Smooth muscle cell (in vitro differentiated cells): ENCODE measurements at regions not wholly inside any gene's neighbourhood (a gene's known extent, or its start where the extent isn't known, plus 50 kb on each side); places are given as distances from the start of the nearest gene placed in this dataset.

Source experiments
- DNase-seq: peaks from one replicate; lab custom pipeline; 2025; ENCODE audit not compliant: unreplicated experiment; lab: John Stamatoyannopoulos, UW
- H2AFZ ChIP-seq: fragments of 200-600 bp; sonication (generic); 2 replicates; pipeline ENCODE4 v1.6.0; 2016; ENCODE audit warnings: antibody characterized with exemption, low read depth, mild to moderate bottlenecking
- H3F3A ChIP-seq: fragments of 200-600 bp; sonication (generic); 2 replicates; pipeline ENCODE4 v1.6.0; 2017; ENCODE audit warnings: antibody characterized with exemption, low read depth
- H3K27ac ChIP-seq: fragments of 200-600 bp; sonication (generic); 2 replicates; pipeline ENCODE4 v1.5.1; 2016; ENCODE audit warnings: low read depth, mild to moderate bottlenecking
- H3K27me3 ChIP-seq: fragments of 200-600 bp; sonication (generic); 2 replicates; pipeline ENCODE4 v1.6.1; 2016; ENCODE audit warnings: low read depth, mild to moderate bottlenecking
- H3K36me3 ChIP-seq: fragments of 200-600 bp; sonication (generic); 2 replicates; pipeline ENCODE4 v1.5.1; 2016; ENCODE audit warnings: low read depth
- H3K4me1 ChIP-seq: fragments of 200-600 bp; sonication (generic); 2 replicates; pipeline ENCODE4 v1.5.1; 2016; ENCODE audit warnings: low read depth
- H3K4me2 ChIP-seq: fragments of 200-600 bp; sonication (generic); 2 replicates; pipeline ENCODE4 v1.6.0; 2016; ENCODE audit warnings: mild to moderate bottlenecking
- H3K4me3 ChIP-seq: fragments of 200-600 bp; sonication (generic); 2 replicates; pipeline ENCODE4 v1.5.1; 2016; ENCODE audit warnings: mild to moderate bottlenecking
- H3K79me2 ChIP-seq: fragments of 200-600 bp; sonication (generic); 2 replicates; pipeline ENCODE4 v1.6.0; 2016; ENCODE audit warnings: low read depth, mild to moderate bottlenecking
- H3K9ac ChIP-seq: fragments of 200-600 bp; sonication (generic); 2 replicates; pipeline ENCODE4 v1.6.0; 2016; ENCODE audit warnings: low read depth
- H3K9me3 ChIP-seq: fragments of 200-600 bp; sonication (generic); replicated peaks from 2 replicates; pipeline ENCODE4 v1.5.1; 2016; ENCODE audit warnings: low read depth
- H4K20me1 ChIP-seq: fragments of 200-600 bp; sonication (generic); 2 replicates; pipeline ENCODE4 v1.6.0; 2016; ENCODE audit warnings: low read depth
- CTCF ChIP-seq: fragments of 200-600 bp; sonication (generic); IDR thresholded peaks from 2 replicates; pipeline ENCODE4 v1.5.1; 2017; ENCODE audit warnings: borderline replicate concordance, mild to moderate bottlenecking, antibody characterized with exemption; ENCODE audit not compliant: insufficient read depth, poor library complexity, severe bottlenecking
- WGBS: methylation state at CpG from one replicate; pipeline ENCODE4 v1.1.7; 2016; ENCODE audit warnings: low lambda C conversion rate; 5-methylcytosine and 5-hydroxymethylcytosine counted together

GRCh38 chr14:25933731-25934130 lies 664.1 kb downstream of the NOVA1 start:
- Histone ChIP-seq H3K4me3 (no peak overlapping the region), H3K9me3 (no peaks in the 10 kb centered on the region), H3K4me1 (no peaks in the 10 kb centered on the region), H3K27ac (no peak overlapping the region), H3F3A (no peaks in the 10 kb centered on the region), H2AFZ (no peak overlapping the region), H3K27me3 (no peaks in the 10 kb centered on the region), H3K36me3 (no peaks in the 10 kb centered on the region), H3K9ac (no peak overlapping the region), H3K79me2 (no peaks in the 10 kb centered on the region), H3K4me2 (no peak overlapping the region), H4K20me1 (no peaks in the 10 kb centered on the region)
- TF ChIP-seq CTCF, result no peak
- no peak for DNase-seq
- 82% methylated on average over 3 of the region's 3 CpGs for WGBS

GRCh38 chr14:25929881-25930615 lies 667.8 kb downstream of the NOVA1 start:
- no peaks in the 10 kb centered on the region for H3K79me2 ChIP-seq
- no peaks in the 10 kb centered on the region for H3K36me3 ChIP-seq
- H3K4me3 ChIP-seq, result no peak overlapping the region
- TF ChIP-seq CTCF, result no peak
- H2AFZ ChIP-seq, result no peak overlapping the region
- no peaks in the 10 kb centered on the region for H3K9me3 ChIP-seq
- no peaks in the 10 kb centered on the region for H3K27me3 ChIP-seq
- H3K4me1 ChIP-seq, result no peaks in the 10 kb centered on the region
- no peaks in the 10 kb centered on the region for H4K20me1 ChIP-seq
- WGBS, result 93% methylated on average over 7 of the region's 7 CpGs
- H3K27ac ChIP-seq, result no peak overlapping the region
- DNase-seq, result no peak
- H3K9ac ChIP-seq, result no peak overlapping the region
- H3K4me2 ChIP-seq, result no peak overlapping the region
- no peaks in the 10 kb centered on the region for H3F3A ChIP-seq

GRCh38 chr14:25911831-25912230 lies 686.0 kb downstream of the NOVA1 start:
- no peak overlapping the region for H2AFZ ChIP-seq
- H3K4me1 ChIP-seq, result no peaks in the 10 kb centered on the region
- H3F3A ChIP-seq, result no peaks in the 10 kb centered on the region
- H3K36me3 ChIP-seq, result no peaks in the 10 kb centered on the region
- 92% methylated on average over 9 of the region's 9 CpGs for WGBS
- no peak overlapping the region for H3K27ac ChIP-seq
- no peak overlapping the region for H3K4me2 ChIP-seq
- no peak overlapping the region for H3K9ac ChIP-seq
- H3K4me3 ChIP-seq, result no peak overlapping the region
- no peak for DNase-seq
- no peaks in the 10 kb centered on the region for H3K9me3 ChIP-seq
- no peaks in the 10 kb centered on the region for H3K27me3 ChIP-seq
- H3K79me2 ChIP-seq, result no peaks in the 10 kb centered on the region
- H4K20me1 ChIP-seq, result no peaks in the 10 kb centered on the region
- TF ChIP-seq CTCF, result no peak
